ENCODE measurements at regions not wholly inside any gene's neighbourhood (a gene's known extent, or its start where the extent isn't known, plus 50 kb on each side); places are given as distances from the start of the nearest gene placed in this dataset.

DNA sequence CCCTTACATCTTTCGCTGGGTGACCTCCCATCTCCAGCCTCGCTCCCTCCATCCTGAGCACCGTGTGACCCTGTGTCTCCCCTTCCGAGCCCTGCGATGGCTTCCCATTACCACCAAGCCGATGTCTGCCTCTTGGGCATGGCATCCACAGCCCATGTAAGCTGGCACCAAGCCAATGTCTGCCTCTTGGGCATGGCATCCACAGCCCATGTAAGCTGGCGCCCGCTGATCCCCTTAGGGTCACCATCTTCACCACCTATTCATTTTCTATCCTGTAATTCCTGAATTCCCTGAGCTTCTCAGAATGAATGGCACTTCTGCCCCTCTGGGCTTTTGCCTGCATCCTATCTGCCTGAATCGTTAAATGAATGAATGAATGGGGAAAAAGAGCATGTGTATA, 478.2 kb upstream of the CCL2 start:
- TF ChIP-seq, protein P1, sequence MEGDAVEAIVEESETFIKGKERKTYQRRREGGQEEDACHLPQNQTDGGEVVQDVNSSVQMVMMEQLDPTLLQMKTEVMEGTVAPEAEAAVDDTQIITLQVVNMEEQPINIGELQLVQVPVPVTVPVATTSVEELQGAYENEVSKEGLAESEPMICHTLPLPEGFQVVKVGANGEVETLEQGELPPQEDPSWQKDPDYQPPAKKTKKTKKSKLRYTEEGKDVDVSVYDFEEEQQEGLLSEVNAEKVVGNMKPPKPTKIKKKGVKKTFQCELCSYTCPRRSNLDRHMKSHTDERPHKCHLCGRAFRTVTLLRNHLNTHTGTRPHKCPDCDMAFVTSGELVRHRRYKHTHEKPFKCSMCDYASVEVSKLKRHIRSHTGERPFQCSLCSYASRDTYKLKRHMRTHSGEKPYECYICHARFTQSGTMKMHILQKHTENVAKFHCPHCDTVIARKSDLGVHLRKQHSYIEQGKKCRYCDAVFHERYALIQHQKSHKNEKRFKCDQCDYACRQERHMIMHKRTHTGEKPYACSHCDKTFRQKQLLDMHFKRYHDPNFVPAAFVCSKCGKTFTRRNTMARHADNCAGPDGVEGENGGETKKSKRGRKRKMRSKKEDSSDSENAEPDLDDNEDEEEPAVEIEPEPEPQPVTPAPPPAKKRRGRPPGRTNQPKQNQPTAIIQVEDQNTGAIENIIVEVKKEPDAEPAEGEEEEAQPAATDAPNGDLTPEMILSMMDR (IDR thresholded peaks at IDR 0.05; ENCODE audit: low read length): no peak
- TF ChIP-seq EZH2phosphoT487 (IDR thresholded peaks at IDR 0.05; ENCODE audit: low read length): no peak
- no peak for TF ChIP-seq EZH2 (optimal IDR thresholded peaks at IDR 0.05; ENCODE audit: low read depth, low read length)

All from MM.1S (cell line).